RWPE2 (cell line): ENCODE measurements at regions not wholly inside any gene's neighbourhood (a gene's known extent, or its start where the extent isn't known, plus 50 kb on each side); places are given as distances from the start of the nearest gene placed in this dataset.

Source experiments
- ATAC-seq: fragments of 200-7000 bp; cut with Tn5 transposase; 3 replicates; pipeline ENCODE4 v1.9.1; 2021; ENCODE audit warnings: low read depth
- DNase-seq: peaks from one replicate; pipeline ENCODE4 v3.0.0-alpha.2; 2020; ENCODE audit warnings: low spot score
- H3K27ac ChIP-seq: fragments of 450-650 bp; 2 replicates; pipeline ENCODE4 v1.5.1; 2017; ENCODE audit warnings: mild to moderate bottlenecking; ENCODE audit not compliant: poor library complexity, severe bottlenecking
- H3K27me3 ChIP-seq: fragments of 250-450 bp; sonication (Bioruptor Pico); 2 replicates; pipeline ENCODE4 v1.5.1; 2021; ENCODE audit warnings: mild to moderate bottlenecking, moderate library complexity; ENCODE audit not compliant: insufficient read depth, poor library complexity, severe bottlenecking
- H3K36me3 ChIP-seq: fragments of 250-450 bp; sonication (Bioruptor Pico); 2 replicates; pipeline ENCODE4 v1.5.1; 2020; ENCODE audit warnings: low read depth, mild to moderate bottlenecking, moderate library complexity
- H3K4me1 ChIP-seq: fragments of 250-450 bp; sonication (Bioruptor Pico); 2 replicates; pipeline ENCODE4 v1.5.1; 2021; ENCODE audit warnings: mild to moderate bottlenecking, moderate library complexity; ENCODE audit not compliant: insufficient read depth, poor library complexity, severe bottlenecking
- H3K4me3 ChIP-seq: fragments of 250-450 bp; sonication (Bioruptor Pico); 2 replicates; pipeline ENCODE4 v1.5.1; 2021; ENCODE audit warnings: mild to moderate bottlenecking, moderate library complexity; ENCODE audit not compliant: severe bottlenecking
- H3K9me3 ChIP-seq: fragments of 250-450 bp; sonication (Bioruptor Pico); 2 replicates; pipeline ENCODE4 v1.5.1; 2021; ENCODE audit warnings: mild to moderate bottlenecking, moderate library complexity; ENCODE audit not compliant: severe bottlenecking
- TF ChIP-seq, protein P1 (sequence below): fragments of 450-650 bp; IDR thresholded peaks from one replicate; pipeline ENCODE4 v1.5.1; 2017; ENCODE audit warnings: mild to moderate bottlenecking, moderate library complexity; ENCODE audit not compliant: poor library complexity, severe bottlenecking

DNA sequence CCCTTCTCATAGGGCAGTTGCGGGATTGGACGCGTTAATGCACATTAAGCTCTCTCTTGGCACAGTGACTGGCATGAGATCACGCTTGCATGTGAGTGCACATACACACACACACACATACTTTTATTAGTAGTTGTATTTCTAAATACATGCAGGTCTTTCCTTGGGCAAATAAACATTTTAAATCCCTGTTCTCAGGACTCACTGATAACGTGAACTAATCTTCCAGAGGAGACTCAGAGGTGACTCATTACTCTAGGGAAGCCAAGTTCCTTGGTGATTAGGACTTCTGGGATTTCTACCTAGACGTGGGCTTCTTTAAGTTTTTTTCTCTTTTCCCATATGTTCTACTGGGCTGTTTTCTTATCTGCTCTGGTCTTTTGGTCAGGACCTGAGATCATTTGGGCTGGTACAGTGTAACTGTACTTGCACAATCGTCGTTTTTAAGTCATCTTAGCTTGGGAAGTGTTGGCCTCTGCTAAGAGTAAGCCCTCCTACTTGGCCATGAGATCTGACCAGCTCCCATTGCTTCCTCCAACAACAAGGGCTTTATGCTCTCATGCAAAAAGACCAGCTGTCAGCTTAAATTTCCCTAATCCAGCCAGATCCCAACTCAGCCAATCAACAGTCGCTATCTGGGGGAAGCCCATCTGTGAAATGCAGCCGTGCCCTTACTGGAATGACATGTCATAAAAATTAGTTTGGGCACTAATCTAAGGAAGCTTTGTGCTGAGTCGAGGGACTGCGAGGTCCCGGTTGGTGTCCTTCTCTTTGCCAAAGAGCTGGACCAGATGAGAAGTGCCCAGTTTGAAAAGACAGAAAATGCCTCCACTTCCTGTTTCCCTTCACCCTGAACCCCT is 176.4 kb upstream of the ANKRD55 start:
- no peaks in the 10 kb centered on the region for H3K36me3 ChIP-seq
- TF ChIP-seq, protein P1, sequence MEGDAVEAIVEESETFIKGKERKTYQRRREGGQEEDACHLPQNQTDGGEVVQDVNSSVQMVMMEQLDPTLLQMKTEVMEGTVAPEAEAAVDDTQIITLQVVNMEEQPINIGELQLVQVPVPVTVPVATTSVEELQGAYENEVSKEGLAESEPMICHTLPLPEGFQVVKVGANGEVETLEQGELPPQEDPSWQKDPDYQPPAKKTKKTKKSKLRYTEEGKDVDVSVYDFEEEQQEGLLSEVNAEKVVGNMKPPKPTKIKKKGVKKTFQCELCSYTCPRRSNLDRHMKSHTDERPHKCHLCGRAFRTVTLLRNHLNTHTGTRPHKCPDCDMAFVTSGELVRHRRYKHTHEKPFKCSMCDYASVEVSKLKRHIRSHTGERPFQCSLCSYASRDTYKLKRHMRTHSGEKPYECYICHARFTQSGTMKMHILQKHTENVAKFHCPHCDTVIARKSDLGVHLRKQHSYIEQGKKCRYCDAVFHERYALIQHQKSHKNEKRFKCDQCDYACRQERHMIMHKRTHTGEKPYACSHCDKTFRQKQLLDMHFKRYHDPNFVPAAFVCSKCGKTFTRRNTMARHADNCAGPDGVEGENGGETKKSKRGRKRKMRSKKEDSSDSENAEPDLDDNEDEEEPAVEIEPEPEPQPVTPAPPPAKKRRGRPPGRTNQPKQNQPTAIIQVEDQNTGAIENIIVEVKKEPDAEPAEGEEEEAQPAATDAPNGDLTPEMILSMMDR, result no peak
- H3K9me3 ChIP-seq, result no peaks in the 10 kb centered on the region
- peak overlapping the region; percentile 2 for H3K27ac ChIP-seq
- H3K27me3 ChIP-seq, result no peaks in the 10 kb centered on the region
- DNase-seq (no peak), ATAC-seq (peak; percentile 96)
- no peak overlapping the region for H3K4me3 ChIP-seq
- H3K4me1 ChIP-seq, result peaks cover 7% of the 10 kb centered on the region

DNA sequence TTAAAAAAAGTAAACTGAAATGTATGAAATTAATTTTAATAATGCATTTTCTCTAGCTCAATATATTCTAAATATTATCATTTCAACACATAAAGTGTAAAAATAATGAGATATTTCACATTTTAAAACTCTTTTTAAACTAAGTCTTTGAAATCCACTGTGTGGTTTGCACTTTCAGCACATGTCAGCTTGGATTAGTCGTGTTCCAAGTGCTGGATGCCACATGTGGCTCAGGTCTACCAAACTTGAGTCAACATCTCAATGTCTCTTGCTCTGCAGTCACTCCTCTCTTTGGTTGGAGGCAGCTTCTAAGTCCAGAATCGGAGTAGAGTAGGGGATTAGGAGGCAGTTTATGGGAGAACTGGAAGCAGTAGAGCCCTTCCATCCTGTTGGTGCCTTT is 173.7 kb upstream of the ANKRD55 start:
- H3K36me3 ChIP-seq, result no peaks in the 10 kb centered on the region
- peaks cover 7% of the 10 kb centered on the region for H3K4me1 ChIP-seq
- no peaks in the 10 kb centered on the region for H3K27me3 ChIP-seq
- no peak for DNase-seq
- H3K4me3 ChIP-seq, result no peak overlapping the region
- TF ChIP-seq, protein P1, result no peak
- no peak overlapping the region for H3K27ac ChIP-seq
- ATAC-seq, result no peak
- H3K9me3 ChIP-seq, result no peaks in the 10 kb centered on the region

DNA sequence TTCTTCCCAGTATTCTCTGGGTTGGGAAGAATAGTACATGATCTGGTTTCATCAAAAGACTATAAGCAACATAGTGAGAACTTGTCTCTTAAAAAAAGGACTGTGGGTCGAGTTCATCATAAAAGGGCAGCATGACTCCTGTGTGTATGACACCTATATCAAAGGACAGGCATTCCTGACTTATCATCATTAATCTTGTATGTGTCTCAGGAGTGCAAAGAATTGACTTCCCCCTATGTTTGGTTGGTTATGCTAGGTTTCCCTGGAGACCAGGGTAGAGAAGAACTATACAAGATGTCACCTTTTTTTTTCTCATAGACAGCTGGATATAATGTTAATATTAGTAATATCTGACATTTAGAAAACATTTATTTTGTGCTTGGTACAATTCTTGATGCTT is 173.1 kb upstream of the ANKRD55 start:
- ATAC-seq, result no peak
- DNase-seq, result no peak
- H3K27me3 ChIP-seq, result no peaks in the 10 kb centered on the region
- peaks cover 7% of the 10 kb centered on the region for H3K4me1 ChIP-seq
- H3K27ac ChIP-seq, result no peak overlapping the region
- TF ChIP-seq, protein P1, result no peak
- H3K36me3 ChIP-seq, result no peaks in the 10 kb centered on the region
- H3K4me3 ChIP-seq, result no peak overlapping the region
- no peaks in the 10 kb centered on the region for H3K9me3 ChIP-seq

DNA sequence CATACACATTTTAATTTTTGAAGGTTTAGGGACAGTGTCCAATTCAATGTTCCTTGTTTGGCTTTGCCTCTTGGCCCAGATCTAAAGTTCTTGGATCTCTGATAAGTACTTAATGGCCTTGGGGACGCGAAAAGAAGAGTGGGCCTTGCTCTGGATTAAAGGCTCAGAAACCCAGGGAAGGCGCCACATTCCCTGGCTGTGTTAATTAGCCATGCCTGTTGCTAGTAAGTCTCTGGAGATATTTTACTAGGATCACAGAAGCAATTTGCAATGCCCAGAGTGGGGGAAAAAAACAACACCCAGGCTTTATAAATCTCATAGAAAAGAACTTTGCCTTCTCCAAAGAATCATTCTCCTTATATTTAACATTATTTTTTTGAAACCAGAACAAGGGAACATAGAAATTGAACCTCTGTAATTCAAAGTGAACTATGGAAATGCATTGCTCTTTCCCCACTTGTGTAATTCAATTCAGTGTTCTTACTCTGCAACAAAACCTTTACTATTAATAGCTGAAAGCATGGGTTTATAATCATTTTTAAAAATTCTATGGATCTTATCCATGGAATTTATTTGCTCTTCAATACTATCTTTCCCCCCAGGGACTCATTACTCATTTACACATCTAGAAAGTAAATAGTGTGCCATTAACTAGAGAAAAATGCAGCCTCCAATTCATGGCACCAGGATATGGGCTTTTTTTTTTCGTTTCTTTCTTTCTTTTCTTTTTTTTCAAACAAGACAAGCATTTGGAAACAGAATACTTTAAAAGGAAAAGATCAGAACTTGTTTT is 172.2 kb upstream of the ANKRD55 start:
- H3K9me3 ChIP-seq, result no peaks in the 10 kb centered on the region
- no peak for DNase-seq
- no peak overlapping the region for H3K27ac ChIP-seq
- H3K27me3 ChIP-seq, result no peaks in the 10 kb centered on the region
- ATAC-seq, result no peak
- no peaks in the 10 kb centered on the region for H3K36me3 ChIP-seq
- peaks cover 7% of the 10 kb centered on the region for H3K4me1 ChIP-seq
- no peak overlapping the region for H3K4me3 ChIP-seq
- TF ChIP-seq, protein P1, result no peak
